Stimulated activated CD8-positive, alpha-beta memory T cell treated with anti-CD3 and anti-CD28 coated beads, Interleukin-2, amount 100 ng/mL, for 1 hour (primary cell): ENCODE measurements at regions not wholly inside any gene's neighbourhood (a gene's known extent, or its start where the extent isn't known, plus 50 kb on each side); places are given as distances from the start of the nearest gene placed in this dataset.

Experiments used
- DNase-seq, 2 donors: peaks; one replicate each; pipeline ENCODE4 v3.0.0-alpha.2; 2020; ENCODE audit warnings: low read depth in 2 of 2

DNA sequence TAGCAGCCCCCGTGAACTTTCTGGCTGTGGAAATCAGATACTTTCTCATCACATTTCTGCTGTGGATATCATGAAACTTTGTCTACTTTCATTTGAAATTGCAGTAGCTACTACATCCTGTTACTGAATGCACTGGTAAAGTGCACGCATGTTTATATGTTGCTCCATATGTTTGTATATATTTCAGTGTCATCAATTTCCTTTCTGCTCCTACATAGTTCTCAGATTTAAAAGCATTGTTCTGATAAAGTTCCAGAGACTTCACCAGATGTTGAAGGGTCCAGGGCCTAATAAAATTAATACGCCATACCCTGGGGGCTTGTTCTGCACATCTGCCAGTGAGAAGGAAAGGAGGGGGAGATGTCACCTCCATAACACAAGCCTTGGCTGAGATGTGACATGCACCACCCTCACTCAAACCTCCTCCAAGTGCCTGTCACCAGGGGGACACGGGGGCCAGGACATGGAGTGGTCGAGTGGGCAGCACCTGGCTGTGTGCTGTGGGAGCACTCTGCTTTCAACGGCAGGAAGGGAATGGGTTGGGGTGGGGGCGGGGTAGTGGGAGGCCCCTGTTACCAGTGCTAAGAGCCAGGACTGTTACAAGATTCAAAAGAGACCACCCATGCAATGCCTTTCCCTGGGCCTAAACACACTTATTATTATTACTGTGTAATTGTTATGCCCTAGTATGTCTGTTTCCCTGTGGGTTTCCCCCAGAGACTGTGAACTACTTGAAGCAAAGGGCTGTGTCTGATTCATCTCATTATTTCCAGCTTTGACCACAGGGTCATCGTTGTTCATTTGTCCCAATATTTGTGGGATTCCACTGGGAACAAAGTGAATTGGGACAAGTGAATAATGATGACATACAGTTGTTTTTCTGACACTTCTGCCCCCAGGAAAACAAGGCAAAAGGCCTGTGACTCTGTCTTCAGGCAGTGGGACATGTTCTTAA, 193.4 kb downstream of the FOXL1 start:
- no peak for DNase-seq

DNA sequence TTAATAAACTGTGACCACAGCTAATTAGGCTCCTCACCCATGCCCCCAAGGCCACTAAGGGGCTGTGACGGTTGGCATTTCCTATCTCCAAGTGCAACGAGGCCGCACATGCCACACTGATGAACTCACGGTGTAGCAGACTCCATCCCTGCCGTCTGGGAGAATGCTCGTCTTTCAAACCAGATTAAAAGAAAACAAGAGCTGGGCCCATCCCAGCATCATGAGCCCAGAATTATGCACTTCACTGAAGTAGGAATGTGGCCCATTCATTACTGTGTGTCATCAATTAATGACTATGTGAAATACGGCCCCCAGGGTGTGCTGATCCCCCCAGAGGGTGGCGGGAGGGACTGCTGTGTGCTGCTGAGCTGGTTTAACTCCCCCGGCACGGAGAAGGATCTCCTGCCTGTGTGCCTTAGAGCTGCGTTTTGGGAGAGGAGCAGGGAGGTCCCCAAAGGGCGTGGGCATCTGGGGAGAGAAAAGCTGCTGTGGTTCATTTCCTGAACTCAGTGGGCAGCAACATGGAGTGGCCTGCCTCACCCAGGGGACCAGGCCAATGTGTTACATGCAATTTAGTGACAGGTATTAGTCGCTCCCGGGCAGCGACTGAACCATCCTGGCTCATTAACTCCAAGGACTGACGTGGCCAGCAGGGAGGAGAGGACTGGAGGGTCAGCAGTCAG, 194.5 kb downstream of the FOXL1 start:
- no peak for DNase-seq

DNA sequence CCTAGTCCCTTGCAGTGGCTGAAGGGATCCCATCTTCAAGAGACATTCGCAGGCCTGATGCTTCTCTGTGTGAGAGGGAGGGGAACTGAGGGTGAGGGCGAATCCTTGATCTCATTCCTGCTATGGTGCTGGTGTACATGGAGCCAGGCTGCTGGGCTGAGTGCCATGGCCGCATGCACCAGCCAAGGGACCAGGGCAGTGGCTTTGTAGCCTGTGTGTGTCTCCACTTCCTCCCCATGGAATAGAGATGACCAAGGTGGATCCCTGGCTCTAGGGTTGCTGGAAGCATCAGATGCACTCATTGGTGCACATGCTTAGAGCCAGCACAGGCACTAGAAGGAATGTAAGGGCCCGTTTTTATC, 195.0 kb downstream of the FOXL1 start:
- DNase-seq, result no peak

DNA sequence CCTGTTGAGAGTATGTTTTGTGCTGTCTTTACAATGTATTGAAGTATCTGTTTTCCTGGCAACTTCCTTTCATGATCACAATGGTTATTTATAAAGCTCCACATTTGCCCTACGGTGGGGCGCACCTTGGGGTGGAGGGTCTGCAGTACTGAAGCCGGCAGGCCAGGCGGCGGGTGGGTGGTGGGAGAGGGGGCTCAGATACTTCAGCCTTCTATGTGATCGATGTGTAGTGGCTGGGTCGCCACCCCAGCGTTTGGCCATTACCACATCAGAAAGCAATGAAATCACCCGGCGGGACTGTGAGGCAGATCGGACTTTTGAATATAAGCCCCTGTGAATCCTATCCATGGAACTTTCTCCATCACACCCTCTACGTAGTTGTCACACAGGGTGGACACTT, 196.6 kb downstream of the FOXL1 start:
- DNase-seq, result no peak

DNA sequence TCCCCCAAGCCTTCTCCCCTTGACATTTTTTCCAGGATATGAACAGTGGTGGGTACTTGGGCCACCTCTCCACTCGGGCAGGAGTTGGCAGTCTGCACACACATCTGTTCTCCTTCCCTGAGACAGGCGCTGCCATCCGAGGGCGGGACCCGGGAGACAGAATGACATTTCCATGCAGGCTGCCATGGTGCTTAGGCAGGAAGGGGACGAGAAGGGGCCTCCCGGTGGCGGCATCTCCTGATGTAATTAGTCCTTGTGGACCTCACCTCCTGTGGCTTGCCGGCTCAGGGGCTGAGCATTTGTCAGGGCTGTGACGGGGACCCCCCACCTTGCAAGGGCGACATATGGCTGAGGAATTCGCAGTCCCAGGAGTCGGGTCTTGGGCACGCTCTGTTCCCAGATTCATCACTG, 197.2 kb downstream of the FOXL1 start:
- DNase-seq, result no peak

DNA sequence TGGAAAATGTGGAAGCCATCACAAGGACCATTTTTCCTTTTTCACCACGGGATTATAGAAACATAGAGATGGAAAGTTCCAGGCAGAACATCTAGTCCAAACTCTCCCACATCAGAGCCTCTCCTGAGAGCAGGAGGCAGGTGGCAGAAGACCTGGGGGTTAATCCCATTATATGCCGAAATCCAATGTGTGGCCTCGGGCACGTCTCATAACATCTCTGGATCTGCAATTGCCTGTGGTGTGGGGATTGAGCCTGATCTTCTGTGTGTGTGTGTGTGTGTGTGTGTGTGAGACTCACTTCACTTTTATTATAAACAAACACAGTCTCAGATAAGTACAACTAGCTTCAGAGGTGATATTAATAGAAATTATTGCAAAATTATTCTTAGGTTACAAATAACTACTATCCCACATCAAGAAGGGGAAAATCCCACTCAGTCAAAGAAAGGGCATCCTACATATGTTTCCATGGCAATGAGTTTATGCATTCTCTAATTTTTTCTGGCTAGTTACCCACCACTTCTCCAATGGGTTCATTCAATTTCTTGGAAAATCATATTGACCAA, 199.1 kb downstream of the FOXL1 start:
- DNase-seq, result no peak

DNA sequence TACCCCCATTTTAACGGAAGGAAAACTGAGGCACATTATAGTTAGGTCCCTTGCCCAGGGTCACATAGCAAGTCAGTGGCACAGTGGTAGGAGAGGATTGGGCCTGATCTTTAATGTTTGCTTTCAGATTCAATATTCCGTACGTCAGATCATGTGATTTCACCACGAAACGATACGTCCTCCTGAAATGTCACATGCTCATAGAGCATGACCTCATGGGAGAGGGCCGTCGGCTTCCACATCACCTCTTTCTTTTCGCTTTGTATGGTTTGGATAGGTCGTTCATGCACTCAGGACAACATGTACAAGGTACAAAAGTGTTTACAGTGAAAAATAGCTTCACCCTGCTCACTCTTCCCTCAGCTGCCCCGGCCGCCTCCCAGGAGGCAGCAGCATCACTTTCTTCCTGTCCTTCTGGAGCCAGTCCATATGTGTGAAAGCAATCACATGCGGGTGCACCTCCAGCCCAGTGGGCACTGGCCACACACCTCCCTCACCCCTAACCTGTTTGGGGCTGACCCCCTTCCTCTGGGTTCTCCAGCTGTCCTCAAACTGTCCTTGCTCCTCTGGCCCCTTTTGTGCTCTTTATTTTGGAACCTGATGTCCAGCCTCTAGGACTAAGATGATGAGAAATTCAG, 199.9 kb downstream of the FOXL1 start:
- DNase-seq, result no peak

DNA sequence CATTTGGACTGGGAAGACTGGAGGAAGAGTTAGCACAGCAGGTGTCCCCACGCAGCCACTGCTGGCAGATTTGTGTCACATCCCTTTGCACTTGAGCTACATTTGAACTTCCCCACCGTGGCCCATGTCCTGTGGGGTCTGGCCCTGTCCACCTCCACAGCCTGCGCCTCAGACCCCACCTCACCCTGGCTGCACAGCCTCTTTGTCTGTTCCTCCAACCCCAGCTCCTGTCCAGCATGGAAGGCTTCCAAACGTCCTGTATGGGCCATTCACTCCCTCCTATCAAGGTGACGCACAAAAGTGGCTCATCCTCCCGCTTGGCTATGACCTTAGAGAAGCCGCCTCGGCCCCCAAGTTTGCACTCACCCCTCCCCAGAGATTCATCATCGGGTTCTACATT, 200.6 kb downstream of the FOXL1 start:
- no peak for DNase-seq

DNA sequence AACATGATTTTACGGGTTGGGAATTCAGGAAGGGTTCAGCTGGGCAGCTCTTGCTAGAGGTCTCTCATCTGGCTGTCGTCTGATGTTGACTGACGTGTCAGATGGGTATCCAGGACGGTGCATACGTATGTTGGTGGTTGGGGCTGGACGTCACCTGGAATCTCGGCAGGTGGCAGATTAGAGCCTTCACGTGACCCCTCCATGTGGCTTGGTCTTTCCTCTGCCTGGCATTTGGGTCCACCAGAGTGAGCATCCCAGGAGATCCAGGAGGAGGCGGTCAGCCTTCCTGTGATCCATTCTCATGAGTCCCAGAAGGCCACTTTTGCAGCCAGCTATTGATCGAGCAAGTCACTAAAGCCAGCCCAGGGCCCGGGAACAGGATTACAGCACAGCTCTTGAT, 202.7 kb downstream of the FOXL1 start:
- DNase-seq, result no peak

DNA sequence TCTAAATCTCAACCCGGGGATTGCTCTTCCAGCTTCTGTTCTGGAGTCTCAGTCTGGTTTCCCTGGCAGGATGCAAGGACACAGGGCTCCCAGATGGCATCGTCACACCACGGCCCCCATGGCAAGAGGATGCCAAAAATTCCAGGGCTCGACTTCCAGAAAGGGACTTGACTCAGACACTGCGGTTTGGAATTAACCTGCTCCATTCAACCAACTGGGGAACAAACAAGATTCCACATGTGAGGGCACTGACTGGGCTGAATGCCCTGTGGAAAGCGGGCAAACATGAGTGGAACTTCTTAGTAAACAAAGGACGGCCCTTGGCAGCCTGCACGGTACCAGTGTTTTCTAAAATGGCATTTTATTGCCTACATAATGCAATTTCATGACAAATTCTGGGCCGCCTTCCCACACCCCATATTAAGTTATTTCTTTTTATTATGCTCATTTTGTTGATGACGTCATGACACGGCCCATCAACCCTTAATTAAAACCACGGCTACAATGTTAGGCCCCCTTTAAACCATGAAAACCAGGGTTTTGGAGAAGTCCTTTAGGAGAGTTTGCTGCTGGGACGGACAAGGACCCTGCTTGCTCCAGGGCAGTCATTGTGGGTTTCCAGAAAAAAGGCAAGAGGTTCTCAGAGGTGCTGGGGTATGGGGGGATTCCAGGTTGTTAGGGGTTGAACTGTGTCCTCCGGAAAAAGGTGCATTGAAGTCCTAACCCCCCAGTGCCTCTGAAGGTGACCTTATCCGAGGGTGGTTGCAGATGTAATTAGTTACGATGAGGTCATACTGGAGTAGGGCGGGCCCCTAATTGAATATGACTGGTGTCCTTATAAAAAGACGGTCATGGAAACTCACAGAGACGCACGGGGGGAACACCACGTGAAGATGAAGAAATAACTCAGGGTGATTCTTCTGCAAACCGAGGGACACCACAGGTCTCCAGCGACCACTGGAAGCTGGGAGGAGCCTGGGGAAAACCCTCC, 205.6 kb downstream of the FOXL1 start:
- DNase-seq, result no peak

DNA sequence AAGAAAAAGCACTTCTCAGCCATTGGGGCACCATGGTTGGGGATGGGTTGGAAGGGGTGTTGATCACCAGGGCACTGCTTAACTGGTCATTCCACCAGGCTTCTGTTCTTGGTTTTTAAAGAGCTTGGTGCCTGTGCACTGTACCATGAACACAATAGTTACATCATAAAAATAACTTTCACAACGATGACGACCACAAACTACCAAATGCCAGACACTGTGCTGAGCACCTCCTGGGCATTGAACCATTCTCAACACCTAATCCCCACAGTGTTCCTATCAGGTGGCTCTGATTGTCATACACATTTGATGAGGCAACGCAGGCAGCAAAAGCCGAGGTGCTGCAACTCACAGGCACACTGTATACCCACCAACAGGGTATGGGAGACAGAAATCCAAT, 208.0 kb downstream of the FOXL1 start:
- no peak for DNase-seq

DNA sequence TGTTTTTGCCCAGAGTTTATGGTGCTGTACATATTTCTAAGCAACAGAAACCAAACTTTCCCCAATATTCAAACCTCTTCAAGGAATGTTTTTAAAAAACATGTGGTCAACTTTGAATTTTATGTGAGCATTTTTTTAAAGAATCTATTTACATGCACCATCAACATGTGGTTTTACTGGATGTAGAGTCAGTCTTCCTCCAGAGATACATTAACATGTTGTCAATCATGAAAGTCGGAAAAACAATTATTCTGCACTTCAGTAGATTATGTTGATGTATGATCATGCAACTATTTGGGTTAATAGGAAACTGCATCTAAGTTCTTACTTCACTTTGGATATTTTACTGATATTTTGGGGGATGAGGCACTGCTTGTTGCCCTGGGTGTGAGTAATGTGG, 208.6 kb downstream of the FOXL1 start:
- DNase-seq, result no peak

DNA sequence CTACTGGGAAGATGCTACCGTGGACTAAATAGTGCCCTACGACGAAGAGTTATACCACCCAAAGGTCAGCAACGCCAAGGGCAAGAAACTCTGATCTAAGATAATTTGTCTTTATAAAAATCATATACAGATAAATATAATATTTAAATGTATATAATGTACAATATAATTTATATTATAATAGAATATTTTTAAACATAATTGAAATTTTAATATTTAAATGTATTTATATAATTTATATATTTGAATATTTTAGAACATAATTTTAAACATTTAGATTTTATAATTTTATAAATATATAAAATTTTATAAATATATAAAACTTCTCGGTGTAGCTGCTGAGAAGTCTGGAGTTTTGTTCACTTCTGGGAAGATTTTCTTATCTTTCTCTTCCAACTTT, 209.2 kb downstream of the FOXL1 start:
- no peak for DNase-seq

DNA sequence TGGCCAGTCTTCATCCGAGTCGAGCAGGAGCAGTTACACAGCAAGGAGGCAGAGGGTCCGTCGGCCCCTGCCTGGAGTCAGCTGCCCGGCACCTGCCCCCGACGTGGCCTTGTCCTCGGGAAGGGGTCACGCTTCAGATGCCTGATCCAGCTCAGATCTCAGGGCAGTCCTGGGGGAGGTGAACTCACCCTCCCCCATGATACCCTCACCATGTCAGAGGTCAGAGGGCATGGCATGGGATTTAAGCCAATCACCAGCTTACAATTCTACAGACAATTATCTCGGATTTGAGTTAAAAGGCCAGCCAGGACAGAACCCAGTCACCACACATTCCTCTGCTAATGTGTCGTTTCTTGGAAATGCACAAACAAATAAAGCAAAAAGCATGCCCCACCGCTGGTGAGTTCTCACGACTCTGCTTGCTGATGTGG, 211.3 kb downstream of the FOXL1 start:
- DNase-seq, result no peak

DNA sequence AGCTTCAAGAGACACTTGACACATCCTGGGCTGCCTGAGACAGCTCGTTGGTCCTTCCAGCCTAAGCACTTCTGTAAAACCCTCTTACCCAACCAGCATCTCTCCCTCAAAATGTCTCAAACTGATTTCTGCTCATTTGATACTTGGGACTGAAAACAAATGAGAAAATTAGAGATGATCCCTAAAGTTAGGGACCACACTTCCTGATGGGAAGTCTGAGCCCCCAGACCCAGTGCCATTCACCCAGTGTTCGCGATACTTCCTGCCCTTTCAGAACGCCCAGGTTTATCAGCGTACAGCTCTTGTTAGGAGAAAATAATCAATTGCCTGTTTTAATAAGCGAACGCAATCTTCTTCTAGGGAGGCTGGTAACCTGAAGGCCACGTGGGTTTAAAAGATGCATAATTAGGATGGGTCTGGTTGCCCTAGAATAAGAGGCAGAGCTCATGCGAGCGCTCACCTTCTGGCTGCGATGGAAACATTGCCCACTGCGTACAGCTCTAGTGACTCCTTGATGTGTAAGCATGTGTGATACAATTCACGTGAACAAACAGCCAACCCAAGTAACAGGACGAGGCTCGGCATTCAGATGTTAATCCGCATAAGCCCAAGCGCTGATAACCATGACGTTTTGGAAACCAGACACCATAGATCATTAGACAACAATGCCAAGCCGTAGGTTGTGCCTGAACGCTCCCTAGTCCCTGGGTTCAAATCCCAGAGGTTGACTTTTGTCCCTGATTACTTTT, 213.1 kb downstream of the FOXL1 start:
- no peak for DNase-seq

DNA sequence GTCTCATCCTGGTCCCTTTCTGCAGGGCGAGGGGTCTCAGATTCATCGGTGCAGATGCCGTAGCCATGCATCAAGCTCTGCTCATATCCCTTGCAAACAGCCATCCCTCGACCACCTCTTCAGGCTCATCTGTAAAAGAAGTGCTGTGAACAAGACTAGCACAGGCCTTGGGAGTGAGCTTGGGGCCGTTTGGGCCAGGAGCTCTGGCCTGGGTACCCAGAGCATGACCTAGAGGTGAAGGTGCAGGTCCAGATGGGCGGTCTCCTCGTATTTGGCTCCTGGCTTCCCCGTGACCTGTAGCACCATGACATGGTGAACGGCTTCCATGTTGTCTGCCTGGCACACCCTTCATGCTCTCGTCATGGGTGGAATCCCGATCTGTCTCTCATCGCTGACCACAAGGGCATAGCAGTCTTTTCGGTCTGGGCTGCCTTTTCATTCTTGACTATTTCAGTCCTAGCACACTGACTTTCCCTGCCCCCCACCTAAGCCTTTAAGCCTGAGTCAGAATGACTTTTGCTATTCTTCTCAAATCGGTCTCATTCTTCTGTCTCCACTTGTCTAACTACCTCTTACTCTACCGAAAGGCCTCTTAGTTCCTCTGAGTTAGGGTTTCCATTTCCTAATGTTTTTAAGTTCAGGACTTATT, 216.0 kb downstream of the FOXL1 start:
- DNase-seq, result no peak

DNA sequence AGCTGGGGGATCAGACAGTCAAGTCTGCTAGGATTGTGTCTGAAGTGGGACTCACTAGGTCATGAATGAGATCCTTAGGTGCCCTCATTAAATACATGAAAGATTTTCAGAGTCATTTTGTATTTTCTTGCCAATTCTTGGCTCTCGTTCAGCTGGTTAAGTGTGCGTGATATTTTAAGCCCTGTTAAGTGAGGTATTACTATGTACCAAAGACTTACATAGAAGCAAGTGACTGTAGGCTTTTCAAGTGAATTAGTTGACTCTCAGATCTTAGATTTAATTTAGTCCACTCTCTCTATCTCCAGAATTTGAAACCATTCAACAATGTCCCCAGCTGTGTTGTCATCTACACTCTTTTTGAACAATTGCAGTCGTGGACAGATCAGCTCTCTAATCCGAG, 219.4 kb downstream of the FOXL1 start:
- no peak for DNase-seq

DNA sequence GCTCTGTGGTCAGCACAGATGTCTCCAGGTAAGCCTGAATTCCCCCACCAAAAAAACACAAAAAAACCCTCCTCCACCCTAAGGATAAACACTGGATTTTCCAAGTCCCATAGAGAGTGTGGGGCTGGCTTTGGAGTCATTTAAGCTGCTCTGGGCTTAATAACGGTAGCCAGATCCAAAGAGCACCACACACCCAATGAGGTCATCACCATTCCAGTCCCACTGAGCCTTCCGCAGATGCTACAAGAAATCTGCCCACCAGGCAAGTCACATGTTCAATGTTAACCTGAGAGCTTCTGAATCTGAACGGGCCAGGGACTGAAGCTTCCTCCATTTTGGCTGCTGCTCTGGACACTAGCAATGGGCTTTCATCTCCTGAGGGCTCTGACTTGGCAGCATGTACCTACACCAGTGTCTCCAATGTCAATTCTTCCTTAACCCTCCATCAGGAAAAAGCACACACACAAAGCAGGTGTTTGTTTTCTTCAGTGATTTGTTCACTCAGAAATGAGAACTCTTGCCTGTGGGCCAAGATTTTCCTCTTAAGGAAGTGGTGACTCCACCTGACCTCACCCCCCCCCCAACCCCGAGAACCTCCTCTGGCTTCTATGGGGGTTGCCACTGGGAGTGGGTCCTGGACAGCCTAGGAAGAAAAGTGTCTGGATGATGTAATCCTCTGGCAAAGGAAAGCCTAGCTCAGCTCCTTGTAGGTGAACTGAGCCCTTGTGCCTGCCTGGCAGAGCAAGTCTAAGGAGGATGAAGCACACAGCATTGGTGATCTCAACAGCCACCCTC, 220.1 kb downstream of the FOXL1 start:
- no peak for DNase-seq

DNA sequence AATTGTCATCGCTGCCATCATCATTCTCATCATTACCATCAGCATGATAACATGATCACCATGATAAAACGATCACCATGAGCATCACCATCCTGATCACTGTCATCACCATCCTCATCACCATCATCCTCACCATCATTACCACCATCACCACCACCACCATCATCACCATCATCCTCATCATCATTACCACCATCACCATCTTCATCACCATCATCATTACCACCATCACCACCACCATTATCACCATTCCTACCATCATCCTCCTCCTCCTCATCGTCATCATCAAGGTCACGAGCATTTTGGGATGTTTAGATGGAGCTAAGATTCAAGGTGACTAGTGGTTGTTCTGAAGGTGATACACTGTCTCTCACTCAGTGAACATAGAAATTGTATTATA, 221.0 kb downstream of the FOXL1 start:
- no peak for DNase-seq
